ENCODE measurements at regions not wholly inside any gene's neighbourhood (a gene's known extent, or its start where the extent isn't known, plus 50 kb on each side); places are given as distances from the start of the nearest gene placed in this dataset.

GRCh38 chr11:97717922-97718321 lies 1302.8 kb upstream of the CNTN5 start:
- no peak for DNase-seq
- Histone ChIP-seq H3K4me1 (ENCODE audit: insufficient read depth) (no peaks in the 10 kb centered on the region), H3K36me3 (no peaks in the 10 kb centered on the region), H3K27me3 (no peaks in the 10 kb centered on the region), H3K4me3 (no peak overlapping the region), H3K27ac (no peak overlapping the region), H3K9me3 (no peaks in the 10 kb centered on the region)
- intact Hi-C loops (cut with DNase I), result no loop called here
- TF ChIP-seq POLR2A (IDR thresholded peaks at IDR 0.05) (no peak), EP300 (IDR thresholded peaks at IDR 0.05) (no peak), CTCF (IDR thresholded peaks at IDR 0.05) (no peak)
- 96 to 98% (median 97%) methylated on average over 23 to 26 of the region's 26 CpGs for WGBS, 3 donors

GRCh38 chr11:97722065-97722464 lies 1298.7 kb upstream of the CNTN5 start:
- TF ChIP-seq EP300 (IDR thresholded peaks at IDR 0.05) (no peak), POLR2A (IDR thresholded peaks at IDR 0.05) (no peak), CTCF (IDR thresholded peaks at IDR 0.05) (no peak)
- Histone ChIP-seq H3K4me1 (ENCODE audit: insufficient read depth) (no peaks in the 10 kb centered on the region), H3K27me3 (no peaks in the 10 kb centered on the region), H3K36me3 (no peaks in the 10 kb centered on the region), H3K27ac (no peak overlapping the region), H3K9me3 (no peaks in the 10 kb centered on the region), H3K4me3 (no peak overlapping the region)
- intact Hi-C loops (cut with DNase I), result no loop called here
- no peak for DNase-seq
- WGBS, 3 donors, result 71 to 93% (median 90%) methylated on average over 1 of the region's 1 CpG

GRCh38 chr11:97722721-97723120 lies 1298.0 kb upstream of the CNTN5 start:
- no peak overlapping the region for H3K27ac ChIP-seq
- H3K9me3 ChIP-seq, result no peaks in the 10 kb centered on the region
- WGBS, 3 donors, result 82 to 83% (median 82%) methylated on average over 1 of the region's 1 CpG
- DNase-seq, result no peak
- no peak overlapping the region for H3K4me3 ChIP-seq
- no peaks in the 10 kb centered on the region for H3K4me1 ChIP-seq (ENCODE audit: insufficient read depth)
- H3K36me3 ChIP-seq, result no peaks in the 10 kb centered on the region
- H3K27me3 ChIP-seq, result no peaks in the 10 kb centered on the region
- intact Hi-C loops (cut with DNase I), result no loop called here
- TF ChIP-seq POLR2A (IDR thresholded peaks at IDR 0.05) (no peak), CTCF (IDR thresholded peaks at IDR 0.05) (no peak), EP300 (IDR thresholded peaks at IDR 0.05) (no peak)

- Histone ChIP-seq H3K27me3 (no peaks in the 10 kb centered on the region), H3K4me1 (ENCODE audit: insufficient read depth) (no peaks in the 10 kb centered on the region), H3K9me3 (no peaks in the 10 kb centered on the region), H3K27ac (no peak overlapping the region), H3K4me3 (no peak overlapping the region), H3K36me3 (no peaks in the 10 kb centered on the region)
- intact Hi-C loops (cut with DNase I), result no loop called here
- TF ChIP-seq POLR2A (IDR thresholded peaks at IDR 0.05) (no peak), CTCF (IDR thresholded peaks at IDR 0.05) (no peak), EP300 (IDR thresholded peaks at IDR 0.05) (no peak)
- no peak for DNase-seq
- 6 to 15% (median 9%) methylated on average over 4 of the region's 4 CpGs for WGBS, 3 donors
These were observed 1291.0 kb upstream of the CNTN5 start for GRCh38 chr11:97729546-97730272.
